ENCODE measurements at regions not wholly inside any gene's neighbourhood (a gene's known extent, or its start where the extent isn't known, plus 50 kb on each side); places are given as distances from the start of the nearest gene placed in this dataset.

GRCh38 chr12:87690236-87690810 lies 338.9 kb downstream of the C12orf50 start:
- no peak for TF ChIP-seq CTCF (IDR thresholded peaks at IDR 0.05)
- no peak for DNase-seq (ENCODE audit: low spot score)
- Histone ChIP-seq H3K27ac (no peak overlapping the region), H3K4me3 (no peak overlapping the region)

GRCh38 chr12:87689196-87689595 lies 340.0 kb downstream of the C12orf50 start:
- no peak overlapping the region for H3K27ac ChIP-seq
- no peak overlapping the region for H3K4me3 ChIP-seq
- no peak for DNase-seq (ENCODE audit: low spot score)
- no peak for TF ChIP-seq CTCF (IDR thresholded peaks at IDR 0.05)

GRCh38 chr12:87687362-87687761 lies 341.8 kb downstream of the C12orf50 start:
- no peak for TF ChIP-seq CTCF (IDR thresholded peaks at IDR 0.05)
- Histone ChIP-seq H3K4me3 (no peak overlapping the region), H3K27ac (no peak overlapping the region)
- DNase-seq (ENCODE audit: low spot score) = peak; percentile 73

GRCh38 chr12:87685696-87686095 lies 343.5 kb downstream of the C12orf50 start:
- TF ChIP-seq CTCF (IDR thresholded peaks at IDR 0.05) = no peak
- no peak for DNase-seq (ENCODE audit: low spot score)
- H3K4me3 ChIP-seq = no peak overlapping the region
- no peak overlapping the region for H3K27ac ChIP-seq

GRCh38 chr12:87679251-87679650 lies 349.9 kb downstream of the C12orf50 start:
- no peak for TF ChIP-seq CTCF (IDR thresholded peaks at IDR 0.05)
- no peak overlapping the region for H3K27ac ChIP-seq
- no peak for DNase-seq (ENCODE audit: low spot score)
- H3K4me3 ChIP-seq = no peak overlapping the region

- Histone ChIP-seq H3K4me3 (no peak overlapping the region), H3K27ac (no peak overlapping the region)
- no peak for TF ChIP-seq CTCF (IDR thresholded peaks at IDR 0.05)
- no peak for DNase-seq (ENCODE audit: low spot score)
Measured at GRCh38 chr12:87678453-87678852, 350.7 kb downstream of the C12orf50 start.

- H3K27ac ChIP-seq = no peak overlapping the region
- TF ChIP-seq CTCF (IDR thresholded peaks at IDR 0.05) = no peak
- H3K4me3 ChIP-seq = no peak overlapping the region
- DNase-seq (ENCODE audit: low spot score) = no peak
Measured at GRCh38 chr12:87676731-87677130, 352.5 kb downstream of the C12orf50 start.

Measured in coronary artery (tissue), 2 donors.